ENCODE measurements at regions not wholly inside any gene's neighbourhood (a gene's known extent, or its start where the extent isn't known, plus 50 kb on each side); places are given as distances from the start of the nearest gene placed in this dataset.

- DNase-seq: no peak
Measured at GRCh38 chr2:146852661-146853060, 992.2 kb upstream of the ACVR2A start.

DNA sequence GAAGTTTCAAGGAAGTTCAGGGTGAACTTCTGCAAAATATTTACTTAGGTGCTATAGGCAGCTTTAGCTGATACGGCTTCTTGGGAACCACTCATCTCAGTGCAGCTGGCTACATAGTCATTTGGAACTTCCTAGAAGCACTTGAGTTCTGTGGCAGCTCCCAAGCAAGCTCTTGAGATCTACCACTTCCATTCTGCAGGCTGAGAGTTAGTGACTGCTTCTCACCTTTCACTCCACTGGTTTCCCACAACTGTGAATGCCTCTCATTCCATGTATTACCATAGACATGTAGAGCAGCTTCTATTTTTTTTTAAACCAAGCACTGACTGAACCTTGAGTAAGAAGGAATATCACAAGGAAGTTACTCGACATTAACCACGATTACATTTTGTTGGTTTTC, 994.1 kb upstream of the ACVR2A start:
- DNase-seq: no peak
- in situ Hi-C loops (cut with HindIII; ENCODE audit: low pct_ligation_motif_present, low pct_unique_long_range_greater_than_20kb, low sequenced_read_pairs): no loop called here

More at GRCh38 chr2:146852661-146853060, 992.2 kb upstream of the ACVR2A start:
- in situ Hi-C loops (cut with HindIII; ENCODE audit: low pct_ligation_motif_present, low pct_unique_long_range_greater_than_20kb, low sequenced_read_pairs): no loop called here

- in situ Hi-C loops (cut with HindIII; ENCODE audit: low pct_ligation_motif_present, low pct_unique_long_range_greater_than_20kb, low sequenced_read_pairs): no loop called here
- DNase-seq: no peak
Measured at GRCh38 chr2:146847846-146848245, 997.0 kb upstream of the ACVR2A start.

DNA sequence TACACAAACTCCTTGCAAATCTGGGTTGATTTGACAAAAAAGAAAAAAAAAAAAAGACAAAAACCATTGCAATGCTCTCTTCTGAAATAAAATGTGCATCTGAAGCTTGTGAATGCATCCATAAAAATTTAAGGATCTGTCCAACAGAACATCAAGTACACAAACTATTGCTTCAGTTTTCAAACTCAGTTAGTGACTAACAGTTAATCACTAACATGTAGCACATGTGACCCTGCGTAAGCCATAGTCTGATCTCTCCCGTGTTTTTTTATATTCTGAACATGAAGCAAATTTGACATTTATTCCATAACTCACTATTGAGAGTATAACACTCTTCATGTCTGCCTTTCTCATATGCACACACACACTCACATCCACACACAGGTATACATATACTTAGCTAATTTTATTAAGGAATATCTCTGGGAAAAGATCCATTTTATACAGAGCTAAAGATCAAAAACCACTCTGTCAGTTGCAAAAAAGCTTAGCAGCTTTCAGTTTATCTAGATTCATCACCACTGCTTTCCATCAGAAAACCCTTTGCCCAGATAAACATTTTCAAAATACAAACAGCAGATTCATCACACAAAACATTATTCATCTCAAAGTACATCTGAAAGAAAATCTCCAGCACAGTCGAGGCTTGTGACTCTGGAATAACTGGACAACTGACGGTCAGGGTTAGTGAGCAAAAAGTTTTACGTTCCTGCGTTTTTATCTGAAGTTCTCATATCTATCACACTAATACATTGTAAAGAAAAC, 1000.4 kb upstream of the ACVR2A start:
- in situ Hi-C loops (cut with HindIII; ENCODE audit: low pct_ligation_motif_present, low pct_unique_long_range_greater_than_20kb, low sequenced_read_pairs): no loop called here
- peak; percentile 19 for DNase-seq

GRCh38 chr2:146837857-146838256, 1007.0 kb upstream of the ACVR2A start:
- in situ Hi-C loops (cut with HindIII; ENCODE audit: low pct_ligation_motif_present, low pct_unique_long_range_greater_than_20kb, low sequenced_read_pairs): no loop called here
- DNase-seq: no peak

DNA sequence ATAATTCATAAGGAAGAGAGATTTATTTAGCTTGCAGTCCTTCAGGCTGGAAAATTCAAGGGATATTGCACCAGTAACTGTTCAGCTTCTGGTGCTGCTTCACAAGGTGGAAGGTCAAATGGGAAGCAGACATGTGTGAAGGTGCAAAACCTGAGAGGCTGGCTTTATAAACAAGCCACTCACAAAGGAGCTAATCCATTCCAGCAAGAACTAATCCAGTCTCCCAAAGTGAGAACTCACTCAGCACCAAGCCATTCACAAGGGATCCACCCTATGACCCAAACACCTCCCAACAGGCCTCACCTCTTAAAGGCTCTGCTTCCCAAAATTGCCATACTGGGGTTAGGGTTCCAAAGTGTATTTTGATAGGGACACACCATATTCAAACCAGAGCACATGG, 1018.4 kb upstream of the ACVR2A start:
- in situ Hi-C loops (cut with HindIII; ENCODE audit: low pct_ligation_motif_present, low pct_unique_long_range_greater_than_20kb, low sequenced_read_pairs): no loop called here

DNA sequence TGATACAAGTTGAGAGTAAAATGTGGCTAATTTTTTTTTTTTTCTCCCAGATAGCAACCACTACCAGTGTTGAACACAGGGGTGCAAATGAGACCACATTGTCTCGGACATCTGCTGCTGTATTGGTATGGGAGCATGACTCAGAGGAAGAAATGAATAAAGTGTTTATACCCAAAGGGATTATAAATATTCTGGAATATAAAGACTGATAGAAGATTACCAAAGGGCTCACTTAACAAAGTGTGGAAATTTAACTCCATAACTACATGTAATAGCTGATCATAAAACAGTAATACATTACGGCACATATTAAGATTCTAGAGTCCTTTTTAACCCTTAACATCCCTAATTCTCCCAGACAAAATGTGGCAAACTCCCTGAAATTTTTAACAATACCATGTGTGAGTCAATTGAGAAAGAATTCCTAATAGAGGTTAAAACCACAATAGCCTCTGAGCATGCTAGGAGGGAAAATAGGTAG, 1023.0 kb upstream of the ACVR2A start:
- no peak for DNase-seq
- in situ Hi-C loops (cut with HindIII; ENCODE audit: low pct_ligation_motif_present, low pct_unique_long_range_greater_than_20kb, low sequenced_read_pairs): no loop called here

More for the DNA sequence above, 1018.4 kb upstream of the ACVR2A start:
- DNase-seq: no peak

DNA sequence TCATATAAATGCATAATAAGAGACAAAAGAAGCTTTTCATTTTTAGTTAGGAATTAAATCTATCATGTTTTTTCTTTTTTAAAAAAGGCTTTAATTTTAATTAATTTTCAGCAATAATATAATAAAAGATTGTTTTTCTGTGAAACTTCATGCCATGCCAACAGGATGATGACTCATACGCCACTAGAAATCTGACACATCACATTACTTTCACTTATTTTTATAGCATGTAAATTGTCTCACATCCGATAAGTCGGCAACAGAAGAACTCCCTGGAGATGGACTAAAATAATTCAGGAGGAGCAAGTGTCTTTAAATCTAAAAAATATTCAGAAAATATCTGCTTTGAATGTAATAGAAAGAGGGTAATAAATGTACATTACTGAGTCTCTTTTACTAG, 1024.2 kb upstream of the ACVR2A start:
- in situ Hi-C loops (cut with HindIII; ENCODE audit: low pct_ligation_motif_present, low pct_unique_long_range_greater_than_20kb, low sequenced_read_pairs): no loop called here
- peak; percentile 25 for DNase-seq

- no peak for DNase-seq
- in situ Hi-C loops (cut with HindIII; ENCODE audit: low pct_ligation_motif_present, low pct_unique_long_range_greater_than_20kb, low sequenced_read_pairs): no loop called here
Measured at GRCh38 chr2:146818122-146818521, 1026.7 kb upstream of the ACVR2A start.

GRCh38 chr2:146817613-146818012, 1027.2 kb upstream of the ACVR2A start:
- in situ Hi-C loops (cut with HindIII; ENCODE audit: low pct_ligation_motif_present, low pct_unique_long_range_greater_than_20kb, low sequenced_read_pairs): no loop called here
- no peak for DNase-seq

DNA sequence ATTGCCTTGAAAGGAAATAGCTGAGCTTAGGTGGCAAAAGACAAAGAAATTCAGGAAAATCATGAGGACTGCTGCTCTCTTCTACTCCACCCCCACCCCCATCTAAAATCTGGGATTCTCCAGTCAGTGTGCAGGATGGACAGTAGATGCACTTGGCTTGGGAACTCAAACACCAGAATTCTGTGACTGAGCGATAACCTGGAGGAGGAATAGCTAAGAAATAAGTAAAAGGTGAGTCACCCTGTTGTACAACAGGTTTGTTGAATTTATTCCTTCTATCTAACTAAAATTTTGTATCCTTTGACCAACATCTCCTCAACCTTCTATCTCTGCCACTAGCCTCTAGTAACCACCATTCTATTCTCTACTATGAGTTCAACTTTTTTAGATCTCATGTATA, 1029.9 kb upstream of the ACVR2A start:
- no peak for DNase-seq
- in situ Hi-C loops (cut with HindIII; ENCODE audit: low pct_ligation_motif_present, low pct_unique_long_range_greater_than_20kb, low sequenced_read_pairs): no loop called here

DNA sequence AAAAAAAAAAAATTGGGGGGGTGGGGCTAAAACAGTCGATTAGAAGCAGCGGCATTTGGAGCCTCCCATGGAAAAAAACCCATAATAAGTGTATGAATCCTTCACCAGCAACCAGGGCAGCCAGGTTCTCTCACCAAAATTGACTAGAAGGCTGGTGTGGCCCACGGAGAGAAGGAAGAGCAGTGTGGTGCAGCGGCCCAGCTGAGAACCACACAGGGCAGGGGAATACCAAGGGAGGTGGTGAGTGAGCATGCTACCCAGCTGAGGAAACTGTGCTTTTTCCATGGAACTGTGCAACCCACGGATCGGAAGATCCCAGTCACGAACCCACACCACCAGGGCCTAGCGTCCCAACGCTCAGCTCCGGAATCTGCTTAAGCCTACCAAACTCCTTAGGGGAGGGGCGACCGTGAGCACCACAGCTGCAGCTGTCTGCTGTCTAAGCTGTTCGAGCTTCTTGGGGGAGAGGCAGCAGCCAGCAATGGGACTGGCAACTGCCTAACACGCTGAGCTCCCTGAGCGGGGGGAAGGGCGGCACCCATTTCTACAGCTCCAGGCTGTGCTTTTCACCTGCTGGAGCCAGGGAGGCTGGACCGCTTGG, 1037.2 kb upstream of the ACVR2A start:
- in situ Hi-C loops (cut with HindIII; ENCODE audit: low pct_ligation_motif_present, low pct_unique_long_range_greater_than_20kb, low sequenced_read_pairs): no loop called here

GRCh38 chr2:146806364-146807005, 1038.3 kb upstream of the ACVR2A start:
- DNase-seq: no peak
- in situ Hi-C loops (cut with HindIII; ENCODE audit: low pct_ligation_motif_present, low pct_unique_long_range_greater_than_20kb, low sequenced_read_pairs): no loop called here

More for the DNA sequence above, 1037.2 kb upstream of the ACVR2A start:
- no peak for DNase-seq

DNA sequence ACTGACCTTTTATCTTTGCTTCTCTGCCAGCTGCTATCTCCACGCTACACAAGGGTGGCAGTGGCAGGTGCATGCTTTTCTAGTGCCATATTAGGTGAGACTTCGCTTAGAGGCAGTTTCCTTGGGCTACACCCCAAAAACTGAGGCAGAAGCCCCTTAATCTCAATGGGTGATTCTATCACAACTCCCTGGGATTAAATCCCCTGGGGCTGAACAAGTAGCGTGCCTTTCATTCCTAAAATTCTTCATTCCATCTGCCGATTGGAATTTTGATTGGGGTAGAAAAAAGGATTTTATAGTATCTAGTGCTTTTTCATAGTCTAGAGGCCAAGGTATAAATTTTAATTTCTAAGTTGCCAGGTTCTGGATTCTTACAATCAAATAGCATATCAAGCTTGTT, 1040.5 kb upstream of the ACVR2A start:
- no peak for DNase-seq
- in situ Hi-C loops (cut with HindIII; ENCODE audit: low pct_ligation_motif_present, low pct_unique_long_range_greater_than_20kb, low sequenced_read_pairs): no loop called here

DNA sequence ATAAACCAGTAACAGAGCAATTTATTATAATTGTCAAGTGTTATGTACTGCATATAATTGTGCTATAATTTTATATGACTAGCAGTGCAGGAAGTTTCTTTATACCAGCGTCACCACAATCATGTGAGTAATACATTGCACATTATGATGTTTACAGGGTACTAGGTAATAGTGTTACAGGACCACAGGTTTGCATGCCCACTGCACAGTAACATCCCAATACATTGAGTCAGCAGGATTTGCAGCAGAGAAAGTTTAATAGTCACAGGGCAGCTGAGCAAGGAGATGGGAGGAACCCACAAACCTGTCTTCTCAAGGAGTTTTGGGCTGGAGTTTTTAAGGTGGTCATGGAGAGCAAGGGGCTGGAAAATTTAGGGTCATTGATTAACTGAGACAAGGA, 1042.9 kb upstream of the ACVR2A start:
- no peak for DNase-seq
- in situ Hi-C loops (cut with HindIII; ENCODE audit: low pct_ligation_motif_present, low pct_unique_long_range_greater_than_20kb, low sequenced_read_pairs): no loop called here

GRCh38 chr2:146786396-146786795, 1058.4 kb upstream of the ACVR2A start:
- in situ Hi-C loops (cut with HindIII; ENCODE audit: low pct_ligation_motif_present, low pct_unique_long_range_greater_than_20kb, low sequenced_read_pairs): no loop called here
- no peak for DNase-seq

DNA sequence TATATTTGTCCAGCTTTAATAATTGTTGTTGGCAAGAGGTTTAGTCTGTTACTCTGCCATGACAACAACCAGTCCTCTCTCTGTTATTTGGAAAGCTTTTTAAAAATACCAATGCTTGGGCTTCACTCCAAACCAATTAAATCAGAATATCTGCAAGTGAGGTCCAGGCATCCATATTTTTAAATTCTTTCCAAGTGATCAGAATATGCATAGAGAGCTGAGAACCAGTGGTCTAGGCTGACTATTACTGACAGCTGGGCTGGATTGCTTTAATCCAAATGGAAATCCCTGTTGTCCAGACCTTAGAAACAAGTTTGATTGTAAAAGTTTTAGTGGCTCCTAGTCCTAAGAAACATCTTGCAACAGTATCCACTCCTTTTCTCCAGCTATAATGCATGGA, 1059.7 kb upstream of the ACVR2A start:
- no peak for DNase-seq
- in situ Hi-C loops (cut with HindIII; ENCODE audit: low pct_ligation_motif_present, low pct_unique_long_range_greater_than_20kb, low sequenced_read_pairs): no loop called here

DNA sequence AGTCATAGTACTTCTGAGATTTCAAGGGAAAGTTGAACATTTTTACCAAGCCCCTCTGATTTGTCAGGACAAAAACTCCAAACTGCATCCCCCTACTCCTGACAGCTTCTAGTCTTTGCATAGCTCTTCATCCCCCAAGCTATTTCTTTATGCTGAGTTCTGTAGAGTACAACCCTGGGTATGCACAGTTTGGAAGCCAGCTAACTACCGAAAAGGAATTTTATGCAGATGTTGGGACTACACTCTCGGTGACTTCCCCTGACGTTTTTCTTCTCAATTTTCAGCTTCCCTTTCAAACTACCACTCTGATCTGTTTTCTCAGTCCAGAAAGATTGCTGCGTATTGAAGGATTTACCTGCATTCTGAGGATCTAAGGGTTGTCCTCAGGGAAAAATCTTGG, 1060.2 kb upstream of the ACVR2A start:
- no peak for DNase-seq
- in situ Hi-C loops (cut with HindIII; ENCODE audit: low pct_ligation_motif_present, low pct_unique_long_range_greater_than_20kb, low sequenced_read_pairs): no loop called here

DNA sequence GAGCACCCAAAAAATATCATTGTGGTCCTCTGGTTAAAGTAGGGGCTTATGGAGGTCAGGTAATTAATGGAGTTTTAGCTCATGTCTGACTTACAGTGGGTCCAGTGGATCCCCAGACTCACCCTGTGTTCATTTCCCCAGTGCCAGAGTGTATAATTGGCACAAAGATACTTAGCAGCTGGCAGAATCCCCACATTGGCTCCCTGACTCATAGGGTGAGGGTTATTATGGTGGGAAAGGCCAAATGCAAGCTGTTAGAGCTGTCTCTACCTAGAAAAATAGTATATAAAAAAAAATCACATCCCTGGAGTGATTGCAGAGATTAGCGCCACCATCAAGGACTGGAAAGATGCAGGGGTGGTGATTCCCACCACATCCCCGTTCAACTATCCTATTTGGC, 1067.6 kb upstream of the ACVR2A start:
- no peak for DNase-seq
- in situ Hi-C loops (cut with HindIII; ENCODE audit: low pct_ligation_motif_present, low pct_unique_long_range_greater_than_20kb, low sequenced_read_pairs): no loop called here

DNA sequence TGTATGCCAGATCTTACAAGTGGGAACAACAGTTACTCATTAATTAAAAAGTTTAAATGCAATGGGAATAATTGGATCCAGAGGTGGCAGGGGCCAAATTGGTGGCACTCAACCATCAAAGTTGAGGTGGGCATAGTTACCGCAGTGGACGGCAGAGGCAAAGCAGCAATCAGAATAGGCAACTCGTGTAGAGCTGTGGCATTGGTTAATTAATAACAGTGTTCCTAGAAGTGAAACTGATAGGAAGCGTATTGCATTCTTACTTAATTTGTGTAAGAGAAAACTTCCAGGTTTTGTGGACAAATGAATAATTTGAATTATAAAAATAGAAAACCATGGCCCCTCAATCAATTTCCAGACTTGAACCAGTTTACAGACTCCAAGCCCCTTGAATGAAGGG, 1068.2 kb upstream of the ACVR2A start:
- in situ Hi-C loops (cut with HindIII; ENCODE audit: low pct_ligation_motif_present, low pct_unique_long_range_greater_than_20kb, low sequenced_read_pairs): no loop called here
- peak; percentile 44 for DNase-seq
